Hepatocyte (in vitro differentiated cells): ENCODE measurements at regions not wholly inside any gene's neighbourhood (a gene's known extent, or its start where the extent isn't known, plus 50 kb on each side); places are given as distances from the start of the nearest gene placed in this dataset.

Experiments used
- DNase-seq: peaks from one replicate; pipeline ENCODE4 v3.0.0-alpha.2; 2016; ENCODE audit warnings: low spot score
- H2AFZ ChIP-seq: fragments of 200-600 bp; sonication (generic); 2 replicates; pipeline ENCODE4 v1.6.0; 2016; ENCODE audit warnings: antibody characterized with exemption, mild to moderate bottlenecking
- H3K27ac ChIP-seq: fragments of 200-600 bp; sonication (generic); 2 replicates; pipeline ENCODE4 v1.5.1; 2016; ENCODE audit warnings: mild to moderate bottlenecking
- H3K27me3 ChIP-seq: fragments of 200-600 bp; sonication (generic); 2 replicates; pipeline ENCODE4 v1.6.1; 2016
- H3K36me3 ChIP-seq: fragments of 200-600 bp; sonication (generic); replicated peaks from 2 replicates; pipeline ENCODE4 v1.5.1; 2016; ENCODE audit warnings: low read depth; ENCODE audit not compliant: insufficient read depth
- H3K4me1 ChIP-seq: fragments of 200-600 bp; sonication (generic); 2 replicates; pipeline ENCODE4 v1.5.1; 2016; ENCODE audit warnings: mild to moderate bottlenecking, moderate library complexity; ENCODE audit not compliant: insufficient read depth
- H3K4me2 ChIP-seq: fragments of 200-600 bp; sonication (generic); 2 replicates; pipeline ENCODE4 v1.6.0; 2016
- H3K4me3 ChIP-seq: fragments of 200-600 bp; sonication (generic); 2 replicates; pipeline ENCODE4 v1.5.1; 2016; ENCODE audit warnings: mild to moderate bottlenecking
- H3K79me2 ChIP-seq: fragments of 200-600 bp; sonication (generic); 2 replicates; pipeline ENCODE4 v1.6.0; 2017; ENCODE audit warnings: mild to moderate bottlenecking
- H3K9me2 ChIP-seq: fragments of 200-600 bp; sonication (generic); replicated peaks from 2 replicates; pipeline ENCODE4 v1.6.0; 2017; ENCODE audit warnings: mild to moderate bottlenecking; ENCODE audit not compliant: insufficient read depth
- H3K9me3 ChIP-seq: fragments of 200-600 bp; sonication (generic); 2 replicates; pipeline ENCODE4 v1.5.1; 2016; ENCODE audit warnings: low read depth, mild to moderate bottlenecking
- H4K20me1 ChIP-seq: fragments of 200-600 bp; sonication (generic); 2 replicates; pipeline ENCODE4 v1.6.0; 2016; ENCODE audit warnings: mild to moderate bottlenecking; ENCODE audit not compliant: insufficient read depth, poor library complexity, severe bottlenecking
- CTCF ChIP-seq: fragments of 200-600 bp; sonication (generic); IDR thresholded peaks from 2 replicates; pipeline ENCODE4 v1.5.1; 2016; ENCODE audit warnings: antibody characterized with exemption, mild to moderate bottlenecking; ENCODE audit not compliant: poor library complexity
- EZH2 ChIP-seq: fragments of 200-600 bp; sonication (generic); IDR thresholded peaks from 2 replicates; pipeline ENCODE4 v1.6.1; 2016; ENCODE audit warnings: antibody characterized with exemption, mild to moderate bottlenecking, borderline replicate concordance
- EZH2phosphoT487 ChIP-seq: fragments of 200-600 bp; sonication (generic); IDR thresholded peaks from one replicate; pipeline ENCODE4 v1.6.1; 2018; ENCODE audit warnings: antibody characterized with exemption, mild to moderate bottlenecking, low read depth, moderate library complexity; ENCODE audit not compliant: unreplicated experiment, severe bottlenecking
- WGBS: methylation state at CpG from one replicate; pipeline ENCODE4 v1.1.6; 2016; ENCODE audit warnings: low lambda C conversion rate; ENCODE audit errors: missing lambda C conversion rate; 5-methylcytosine and 5-hydroxymethylcytosine counted together

GRCh38 chr7:31203551-31203950 lies 137.0 kb downstream of the NEUROD6 start:
- no peak overlapping the region for H3K27ac ChIP-seq
- no peak for DNase-seq
- no peaks in the 10 kb centered on the region for H3K4me1 ChIP-seq
- WGBS = 81% methylated on average over 2 of the region's 2 CpGs
- H3K9me3 ChIP-seq = no peaks in the 10 kb centered on the region
- H3K27me3 ChIP-seq = no peaks in the 10 kb centered on the region
- H2AFZ ChIP-seq = no peak overlapping the region
- H3K4me3 ChIP-seq = no peak overlapping the region
- no peaks in the 10 kb centered on the region for H3K36me3 ChIP-seq
- H3K79me2 ChIP-seq = no peaks in the 10 kb centered on the region
- no peaks in the 10 kb centered on the region for H3K9me2 ChIP-seq
- H3K4me2 ChIP-seq = no peak overlapping the region
- H4K20me1 ChIP-seq = no peaks in the 10 kb centered on the region
- TF ChIP-seq CTCF = no peak
- TF ChIP-seq EZH2 = no peak
- TF ChIP-seq EZH2phosphoT487 = no peak

GRCh38 chr7:31202801-31203200 lies 137.7 kb downstream of the NEUROD6 start:
- Histone ChIP-seq H3K79me2 (no peaks in the 10 kb centered on the region), H3K9me2 (no peaks in the 10 kb centered on the region), H4K20me1 (no peaks in the 10 kb centered on the region), H2AFZ (no peak overlapping the region), H3K27me3 (no peaks in the 10 kb centered on the region), H3K9me3 (no peaks in the 10 kb centered on the region), H3K4me3 (no peak overlapping the region), H3K36me3 (no peaks in the 10 kb centered on the region), H3K4me2 (no peak overlapping the region), H3K4me1 (no peaks in the 10 kb centered on the region), H3K27ac (no peak overlapping the region)
- WGBS = 92% methylated on average over 6 of the region's 6 CpGs
- no peak for DNase-seq
- no peak for TF ChIP-seq EZH2
- TF ChIP-seq EZH2phosphoT487 = no peak
- TF ChIP-seq CTCF = no peak

DNA sequence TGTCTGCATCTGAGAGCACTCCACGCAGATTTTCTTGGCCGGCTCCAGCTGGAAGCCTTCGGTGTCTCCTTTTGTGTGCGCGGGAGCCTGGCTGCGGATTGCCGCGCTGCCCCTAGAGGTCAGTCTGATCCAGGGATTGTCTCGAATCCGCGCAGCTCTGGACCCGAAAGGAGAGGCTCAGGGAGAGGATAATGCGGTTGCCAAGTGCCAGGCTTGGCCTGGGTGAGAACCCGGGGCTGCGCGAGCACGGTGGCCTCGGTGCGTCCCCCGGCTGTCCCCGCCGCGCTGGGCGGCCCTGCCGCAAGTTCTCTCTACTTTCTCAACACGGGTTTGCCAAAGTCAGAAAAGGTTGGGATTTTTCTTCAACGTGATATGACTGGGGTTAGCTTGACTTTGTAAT lies 140.9 kb downstream of the ADCYAP1R1 start:
- no peaks in the 10 kb centered on the region for H3K36me3 ChIP-seq
- H3K27me3 ChIP-seq = no peaks in the 10 kb centered on the region
- no peaks in the 10 kb centered on the region for H3K9me2 ChIP-seq
- TF ChIP-seq CTCF = peak; percentile 91
- no peak for TF ChIP-seq EZH2phosphoT487
- no peak for TF ChIP-seq EZH2
- no peak overlapping the region for H3K27ac ChIP-seq
- H3K79me2 ChIP-seq = no peaks in the 10 kb centered on the region
- H3K9me3 ChIP-seq = no peaks in the 10 kb centered on the region
- peak overlapping the region; percentile 71 for H3K4me2 ChIP-seq
- WGBS = 5% methylated on average over 27 of the region's 27 CpGs
- DNase-seq = peak; percentile 84
- no peaks in the 10 kb centered on the region for H4K20me1 ChIP-seq
- no peak overlapping the region for H3K4me3 ChIP-seq
- H2AFZ ChIP-seq = no peak overlapping the region
- no peaks in the 10 kb centered on the region for H3K4me1 ChIP-seq

- H3K9me3 ChIP-seq = no peaks in the 10 kb centered on the region
- H3K4me3 ChIP-seq = no peak overlapping the region
- H2AFZ ChIP-seq = no peak overlapping the region
- H3K27ac ChIP-seq = no peak overlapping the region
- no peak for TF ChIP-seq EZH2
- no peak for TF ChIP-seq EZH2phosphoT487
- TF ChIP-seq CTCF = no peak
- DNase-seq = no peak
- no peaks in the 10 kb centered on the region for H3K36me3 ChIP-seq
- no peak overlapping the region for H3K4me2 ChIP-seq
- no peaks in the 10 kb centered on the region for H4K20me1 ChIP-seq
- WGBS = 76% methylated on average over 3 of the region's 3 CpGs
- no peaks in the 10 kb centered on the region for H3K4me1 ChIP-seq
- no peaks in the 10 kb centered on the region for H3K27me3 ChIP-seq
- H3K9me2 ChIP-seq = no peaks in the 10 kb centered on the region
- H3K79me2 ChIP-seq = no peaks in the 10 kb centered on the region
These were observed 138.8 kb downstream of the ADCYAP1R1 start for GRCh38 chr7:31190906-31191305.
